ENCODE measurements at regions not wholly inside any gene's neighbourhood (a gene's known extent, or its start where the extent isn't known, plus 50 kb on each side); places are given as distances from the start of the nearest gene placed in this dataset.
"Not testable (repeated sequence)": the region's sequence is repeated elsewhere in the genome, so short reads cannot be mapped to it uniquely, and the experiment has no call there.

- no peak for DNase-seq
Observed at GRCh38 chr14:53247596-53248370, 94.7 kb upstream of the DDHD1 start.

DNA sequence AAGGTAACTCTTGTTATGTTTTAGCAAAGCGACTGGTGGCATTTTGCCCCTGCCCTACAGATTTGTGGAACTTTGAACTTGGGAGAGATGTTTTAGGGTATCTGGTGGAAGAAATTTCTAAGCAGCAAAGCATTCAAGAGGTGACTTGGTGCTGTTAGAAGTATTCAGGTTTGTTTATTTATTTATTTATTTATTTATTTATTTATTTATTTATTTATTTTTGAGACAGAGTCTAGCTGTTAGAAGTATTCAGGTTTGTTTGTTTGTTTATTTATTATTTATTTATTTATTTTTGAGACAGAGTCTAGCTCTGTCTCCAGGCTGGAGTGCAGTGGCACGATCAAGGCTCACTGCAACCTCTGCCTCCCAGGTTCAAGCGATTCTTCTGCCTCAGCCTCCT lies 89.8 kb upstream of the DDHD1 start:
- not testable (repeated sequence) for DNase-seq

DNA sequence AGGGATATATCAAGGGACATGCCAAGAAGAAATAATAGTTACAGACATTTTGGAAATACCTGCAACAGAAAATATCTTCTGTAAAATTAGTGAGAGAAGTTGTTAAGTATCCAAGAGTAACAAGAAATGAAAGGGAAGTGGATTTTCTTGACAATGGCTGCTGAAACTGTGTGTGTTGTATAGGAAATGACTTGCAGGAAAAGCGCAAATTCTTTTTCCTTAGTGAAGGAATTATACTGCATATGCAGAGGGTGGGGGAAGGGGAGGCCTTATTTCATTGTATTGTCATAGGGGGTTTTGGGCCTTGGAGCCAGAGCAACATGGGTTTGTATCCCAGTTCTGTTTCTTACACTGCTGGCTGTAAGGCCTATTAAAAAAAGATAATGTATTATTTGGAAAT lies 84.4 kb upstream of the DDHD1 start:
- no peak for DNase-seq

DNA sequence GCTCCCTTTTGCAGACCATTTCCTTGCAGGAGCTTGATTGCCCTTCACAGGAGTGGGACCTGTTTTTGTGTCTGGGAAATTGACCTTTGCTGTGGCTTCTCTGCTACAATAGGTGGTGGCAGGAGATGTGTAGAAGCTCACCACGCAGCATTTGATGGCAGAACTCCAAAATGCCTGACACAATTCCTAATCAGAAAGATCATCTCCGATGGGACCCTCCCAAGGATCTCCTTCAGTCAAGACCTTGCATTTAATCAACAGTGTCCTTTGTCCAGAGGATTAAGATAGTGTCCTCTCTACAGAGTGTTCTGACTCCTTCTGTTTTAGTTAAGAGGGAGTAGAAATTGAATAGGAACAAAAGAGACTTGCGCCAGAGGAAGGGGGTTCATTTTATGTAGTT lies 83.6 kb upstream of the DDHD1 start:
- DNase-seq, result no peak

DNA sequence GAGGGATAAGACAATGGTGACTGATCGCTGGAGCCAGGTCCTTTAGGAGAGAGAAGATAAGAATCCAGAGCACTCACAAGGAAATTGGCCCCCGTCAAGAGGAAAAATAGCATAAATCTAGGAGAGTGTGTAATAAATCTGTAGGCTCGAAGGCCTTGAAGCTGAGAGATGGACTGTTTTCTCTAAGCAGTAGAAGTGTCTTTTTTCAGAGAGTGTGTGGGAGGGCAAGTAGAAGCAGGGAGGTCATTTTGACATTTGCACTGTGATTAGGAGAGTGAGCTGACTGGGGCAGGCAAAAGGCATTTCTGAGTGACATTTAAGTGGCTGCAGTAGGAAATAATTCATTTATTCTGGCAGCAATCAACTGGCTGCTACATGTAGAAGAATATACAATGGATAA lies 78.0 kb upstream of the DDHD1 start:
- DNase-seq, result no peak

DNA sequence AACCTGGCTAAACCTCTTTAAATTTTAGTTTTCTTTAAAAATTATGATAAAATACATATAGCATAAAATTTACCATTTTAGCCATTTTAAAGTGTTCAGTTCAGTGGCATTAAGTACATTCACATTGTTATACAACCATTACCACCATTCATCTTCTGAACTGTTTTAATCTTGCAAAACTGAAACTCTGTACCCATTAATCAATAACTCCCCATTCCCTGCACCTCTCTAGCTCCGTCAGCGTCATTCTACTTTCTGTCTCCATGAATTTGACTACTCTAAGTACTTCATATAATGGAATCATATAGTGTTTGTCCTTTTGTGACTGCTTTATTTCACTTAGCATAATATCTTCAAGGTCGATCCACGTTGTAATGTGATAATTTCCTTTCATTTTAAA lies 75.8 kb upstream of the DDHD1 start:
- DNase-seq, result no peak

GRCh38 chr14:53227154-53227718 lies 74.1 kb upstream of the DDHD1 start:
- DNase-seq, result no peak

DNA sequence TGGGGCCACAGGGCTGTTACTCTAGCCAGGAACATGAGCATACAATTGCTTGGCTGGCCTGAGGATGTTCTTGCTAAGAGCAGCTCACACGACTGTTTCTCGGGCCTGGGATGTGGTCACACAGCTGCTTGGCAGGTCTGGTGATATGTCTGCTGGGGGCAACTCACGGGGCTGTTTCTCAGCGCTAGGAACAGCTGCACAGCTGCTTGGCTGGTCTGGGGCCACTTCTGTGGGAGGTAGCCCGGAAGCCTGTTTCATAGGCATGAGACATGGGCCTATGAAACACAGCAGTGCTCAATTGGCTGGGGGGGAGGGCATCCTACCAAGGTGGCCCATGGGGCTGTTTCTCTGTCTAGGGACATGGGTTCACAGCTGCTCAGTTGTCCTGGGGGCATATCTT lies 73.4 kb upstream of the DDHD1 start:
- no peak for DNase-seq

GRCh38 chr14:53220914-53221313 lies 67.8 kb upstream of the DDHD1 start:
- DNase-seq, result no peak

DNA sequence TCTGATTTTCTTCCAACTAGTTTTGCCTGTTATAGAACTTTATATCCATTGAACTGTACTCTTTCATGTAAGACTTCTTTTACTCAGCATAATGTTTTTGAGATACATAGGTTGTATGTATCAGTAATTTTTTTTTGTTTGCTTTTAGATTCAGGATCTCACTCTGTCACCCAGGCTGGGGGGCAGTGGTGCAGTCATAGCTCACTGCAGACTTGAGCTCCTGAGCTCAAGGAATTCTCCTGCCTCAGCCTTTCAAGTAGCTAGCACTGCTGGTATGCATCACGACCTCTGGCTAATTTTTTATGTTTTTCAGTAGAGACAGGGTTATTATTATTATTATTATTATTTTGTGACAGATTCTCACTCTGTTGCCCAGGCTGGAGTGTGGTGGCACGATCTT lies 65.0 kb upstream of the DDHD1 start:
- DNase-seq, result no peak

DNA sequence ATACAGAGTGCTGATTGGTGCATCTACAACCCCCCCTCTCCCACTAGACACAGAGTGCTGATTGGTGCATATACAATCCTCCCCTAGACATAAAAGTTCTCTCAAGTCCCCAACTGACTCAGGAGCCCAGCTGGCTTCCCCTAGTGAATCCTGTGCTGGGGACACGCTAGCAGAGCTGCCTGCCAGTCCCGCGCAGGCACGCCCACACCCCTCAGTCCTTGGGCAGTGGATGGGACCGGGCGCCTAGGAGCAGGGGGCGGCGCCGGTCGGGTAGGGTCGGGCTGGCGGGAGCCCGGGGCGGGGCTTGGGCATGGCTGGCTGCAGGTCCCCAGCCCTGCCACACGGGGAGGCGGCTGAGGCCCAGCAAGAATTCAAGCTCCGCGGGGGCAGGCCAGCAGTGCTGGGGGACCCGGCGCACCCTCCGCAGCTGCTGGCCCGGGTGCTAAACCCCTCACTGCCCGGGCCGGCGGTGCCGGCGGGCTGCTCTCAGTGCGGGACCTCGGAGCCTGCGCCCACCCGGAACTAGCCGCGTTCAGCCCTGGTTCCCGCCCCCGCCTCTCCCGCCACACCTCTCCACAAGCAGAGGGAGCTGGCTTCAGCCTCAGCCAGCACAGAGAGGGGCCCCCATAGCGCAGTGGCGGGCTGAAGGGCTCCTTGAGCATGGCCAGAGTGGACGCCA lies 64.3 kb upstream of the DDHD1 start:
- DNase-seq, result peak; percentile 87

DNA sequence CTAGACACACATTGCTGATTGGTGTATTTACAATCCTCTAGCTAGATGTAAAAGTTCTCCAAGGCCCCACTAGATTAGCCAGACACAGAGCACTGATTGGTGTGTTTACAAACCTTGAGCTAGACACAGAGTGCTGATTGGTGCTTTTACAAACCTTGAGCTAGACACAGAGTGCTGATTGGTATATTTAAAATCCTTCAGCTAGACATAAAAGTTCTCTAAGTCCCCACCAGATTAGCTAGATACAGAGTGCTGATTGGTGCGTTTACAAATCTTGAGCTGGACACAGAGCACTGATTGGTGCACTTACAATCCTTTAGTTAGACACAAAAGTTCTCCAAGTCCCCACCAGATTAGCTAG lies 63.8 kb upstream of the DDHD1 start:
- DNase-seq, result not testable (repeated sequence)

- not testable (repeated sequence) for DNase-seq
Observed at GRCh38 chr14:53216478-53216877, 63.4 kb upstream of the DDHD1 start.

GRCh38 chr14:53215101-53215500 lies 62.0 kb upstream of the DDHD1 start:
- no peak for DNase-seq

DNA sequence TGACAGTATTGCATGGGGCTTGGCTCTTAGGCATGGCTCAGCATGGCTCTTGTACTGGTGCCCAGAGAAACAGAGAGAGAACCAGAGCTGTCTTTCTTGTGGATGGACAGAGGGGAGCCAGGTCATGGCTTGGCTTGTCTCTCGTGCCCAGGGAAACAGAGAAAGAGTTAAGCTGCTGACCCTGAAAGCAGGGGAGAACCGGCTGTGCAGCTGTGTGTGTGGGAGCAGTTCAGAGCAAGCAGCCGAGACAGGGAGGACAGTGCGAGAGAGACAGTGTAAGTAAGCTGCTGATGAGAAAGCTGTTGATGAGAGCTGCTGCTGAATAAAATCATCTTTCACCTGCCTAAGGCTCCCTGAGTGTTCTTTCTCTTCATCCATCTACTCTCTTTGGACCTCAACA lies 61.3 kb upstream of the DDHD1 start:
- no peak for DNase-seq

- DNase-seq, result no peak
Observed at GRCh38 chr14:53213761-53214160, 60.6 kb upstream of the DDHD1 start.

- no peak for DNase-seq
Observed at GRCh38 chr14:53209370-53209769, 56.2 kb upstream of the DDHD1 start.

Measured in eye (tissue), 1 donor.